Cardiac septum (tissue), 1 donor: ENCODE measurements at regions not wholly inside any gene's neighbourhood (a gene's known extent, or its start where the extent isn't known, plus 50 kb on each side); places are given as distances from the start of the nearest gene placed in this dataset. TPM values are rescaled to one million over a fixed set of nuclear protein-coding genes. Genes with fewer than 3 reads are reported as not detected.
"Not testable (repeated sequence)": the region's sequence is repeated elsewhere in the genome, so short reads cannot be mapped to it uniquely, and the experiment has no call there.

Source experiments
- DNase-seq: peaks from one replicate; pipeline ENCODE4 v3.0.0-alpha.2; 2020; ENCODE audit warnings: low spot score
- intact Hi-C: fragments of 100-400 bp; cut with DNase I; formaldehyde crosslinking; loops from one replicate; pipeline ENCODE4 v1.14.0; 2022
- microRNA-seq: library from miRNA; unstranded; fragments of <30 nt; microRNA quantifications from one replicate; pipeline ENCODE4 v1.2.0, GENCODE V29; 2020
- donor health status: DM: no; HTN: no; CAD: no.

DNA sequence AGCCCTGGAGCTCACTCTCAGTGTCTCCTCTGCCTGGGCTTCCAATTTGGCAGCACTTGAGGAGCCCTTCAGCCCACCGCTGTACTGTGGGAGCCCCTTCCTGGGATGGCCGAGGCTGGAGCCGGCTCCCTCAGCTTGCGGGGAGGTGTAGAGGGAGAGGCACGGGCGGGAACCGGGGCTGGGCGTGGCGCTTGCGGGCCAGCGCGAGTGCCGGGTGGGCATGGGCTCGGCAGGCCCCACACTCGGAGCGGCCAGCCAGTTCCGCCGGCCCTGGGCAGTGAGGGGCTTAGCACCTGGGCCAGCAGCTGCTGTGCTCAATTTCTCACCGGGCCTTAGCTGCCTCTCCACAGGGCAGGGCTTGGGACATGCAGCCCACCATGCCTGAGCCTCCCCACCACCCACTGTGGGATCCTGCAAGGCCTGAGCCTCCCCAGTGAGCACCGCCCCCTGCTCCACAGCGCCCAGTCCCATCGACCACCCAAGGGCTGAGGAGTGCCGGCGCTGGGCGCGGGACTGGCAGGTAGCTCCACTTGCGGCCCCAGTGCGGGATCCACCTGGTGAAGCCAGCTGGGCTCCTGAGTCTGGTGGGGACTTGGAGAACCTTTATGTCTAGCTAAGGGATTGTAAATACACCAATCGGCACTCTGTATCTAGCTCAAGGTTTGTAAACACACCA is 65.1 kb upstream of the ROPN1B start:
- DNase-seq: not testable (repeated sequence)

DNA sequence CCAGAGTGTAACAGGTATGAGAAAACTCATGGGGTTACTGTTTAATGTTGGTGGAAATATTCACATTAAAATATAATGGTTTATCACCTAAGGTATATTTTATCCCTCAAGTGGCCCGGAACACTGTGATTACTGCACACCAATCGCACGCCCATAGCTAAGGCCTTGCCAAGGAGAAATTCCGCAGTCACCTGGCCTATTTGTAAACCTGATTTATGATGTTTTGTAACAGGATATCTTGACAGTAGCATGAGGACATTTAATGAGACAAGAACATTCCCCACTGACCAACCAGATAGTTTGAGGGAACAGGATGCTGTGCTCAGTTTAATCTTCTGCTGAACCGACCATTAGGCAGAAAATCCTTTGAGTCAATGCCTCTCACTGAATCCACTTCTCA is 61.7 kb upstream of the ROPN1B start:
- intact Hi-C loops: not testable (repeated sequence)

More for the DNA sequence above, 65.1 kb upstream of the ROPN1B start:
- intact Hi-C loops: not testable (repeated sequence)

DNA sequence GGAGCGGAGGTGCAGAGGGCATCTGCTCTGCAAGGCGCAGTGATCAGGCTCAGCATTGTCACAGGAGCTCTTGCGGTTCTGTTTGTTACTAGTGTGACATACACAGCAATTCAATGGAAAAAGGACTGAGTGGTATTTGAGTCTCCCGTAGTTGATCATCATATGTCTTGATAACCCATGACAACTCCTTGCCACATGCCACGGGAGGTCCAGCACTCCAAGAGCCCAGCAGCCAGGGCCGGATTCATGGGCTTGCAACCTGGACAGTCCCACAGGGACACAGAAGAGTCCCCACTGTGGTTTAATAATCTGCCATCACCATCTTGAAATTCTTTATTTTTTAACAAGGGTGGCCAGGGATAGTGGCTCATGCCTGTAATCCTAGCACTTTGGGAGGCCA is 58.1 kb upstream of the ROPN1B start:
- intact Hi-C loops, DNase-seq: not testable (repeated sequence)

More for the DNA sequence above, 61.7 kb upstream of the ROPN1B start:
- not testable (repeated sequence) for DNase-seq

DNA sequence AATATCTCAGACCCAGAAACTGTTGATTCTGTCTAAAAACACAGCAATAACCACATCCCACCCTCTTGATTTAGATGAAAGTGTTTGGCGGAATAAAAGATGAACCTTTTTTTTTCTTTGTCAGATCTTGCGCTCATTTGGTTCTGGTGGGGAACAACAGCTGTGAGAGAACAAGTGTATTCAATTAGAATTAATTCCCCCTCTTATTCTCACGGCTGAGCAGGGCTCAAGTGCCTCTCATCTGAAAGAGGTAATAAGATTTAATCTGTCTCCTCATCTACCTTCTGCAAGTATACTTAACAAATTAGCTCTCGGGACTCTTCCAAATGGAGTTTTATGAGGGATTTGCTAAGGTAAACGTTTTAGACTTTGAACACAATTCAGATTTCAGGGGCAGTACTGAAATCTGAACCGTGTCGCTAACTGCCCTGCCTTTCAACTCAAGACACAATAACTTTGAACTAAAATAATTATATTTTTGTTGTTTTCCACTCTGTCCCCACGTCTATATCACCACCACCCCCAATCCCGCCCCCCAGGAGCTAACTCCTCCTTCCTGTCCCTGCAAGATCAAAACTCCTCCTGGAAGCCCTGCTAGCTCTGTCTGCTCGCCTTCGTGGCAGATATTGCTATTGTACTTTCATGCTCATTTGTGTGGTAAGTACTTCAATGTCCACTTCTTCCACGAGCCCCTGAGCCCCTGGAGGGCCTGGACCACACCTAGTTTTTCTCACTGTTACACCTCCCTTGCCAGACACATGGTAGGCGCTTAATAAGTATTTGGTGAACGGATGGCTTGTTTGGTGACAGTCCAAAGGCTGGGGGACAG is 54.2 kb upstream of the ROPN1B start:
- DNase-seq, intact Hi-C loops: not testable (repeated sequence)

DNA sequence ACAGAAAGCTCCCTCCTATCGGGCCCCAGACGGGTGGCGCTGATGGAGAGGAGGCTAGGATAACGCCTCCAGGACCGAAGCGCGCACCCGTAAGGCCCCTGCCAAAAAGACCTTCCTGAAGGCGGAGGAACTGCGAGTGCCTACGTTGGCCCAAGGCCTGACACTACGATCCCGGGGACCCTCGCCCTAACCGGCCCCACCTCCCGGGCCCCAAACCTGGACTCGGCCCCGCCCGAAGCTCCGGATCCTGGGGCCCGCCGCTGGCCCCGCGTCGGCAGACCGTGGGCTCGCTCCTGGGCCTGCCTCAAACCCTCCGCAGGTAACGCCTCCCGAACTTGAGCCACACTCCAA is 53.6 kb upstream of the ROPN1B start:
- intact Hi-C loops: not testable (repeated sequence)

DNA sequence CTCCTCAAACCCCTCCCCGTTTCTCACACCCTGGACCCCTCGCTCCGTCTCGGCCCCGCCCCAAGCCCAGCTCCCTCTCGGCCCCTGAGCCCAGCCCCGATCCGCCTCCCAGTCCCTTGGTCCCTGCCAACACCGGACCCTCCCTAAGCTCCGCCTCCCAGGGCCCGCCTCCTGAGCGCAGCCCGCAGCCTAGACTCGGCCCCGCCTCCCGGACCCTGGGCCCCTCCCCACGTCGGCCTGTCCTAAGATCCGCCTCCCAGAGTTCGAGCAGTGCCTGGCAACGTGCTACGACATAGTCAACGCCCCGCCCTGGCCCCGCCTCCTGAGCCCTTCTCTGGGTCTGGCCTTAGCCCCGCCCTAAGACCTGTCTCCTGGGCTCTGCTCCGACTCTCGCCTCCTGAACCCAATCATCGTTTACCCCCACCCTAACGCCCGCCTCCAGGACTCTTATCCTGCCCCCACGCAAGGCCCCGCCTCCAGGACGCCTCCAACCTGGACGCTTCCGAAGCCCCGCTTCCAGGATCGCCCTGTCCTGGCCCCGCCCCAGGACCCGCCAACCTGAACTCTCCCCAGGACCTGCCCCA is 53.1 kb upstream of the ROPN1B start:
- DNase-seq: peak; percentile 100
- intact Hi-C loops: not testable (repeated sequence)

More for the DNA sequence above, 53.6 kb upstream of the ROPN1B start:
- DNase-seq: not testable (repeated sequence)

DNA sequence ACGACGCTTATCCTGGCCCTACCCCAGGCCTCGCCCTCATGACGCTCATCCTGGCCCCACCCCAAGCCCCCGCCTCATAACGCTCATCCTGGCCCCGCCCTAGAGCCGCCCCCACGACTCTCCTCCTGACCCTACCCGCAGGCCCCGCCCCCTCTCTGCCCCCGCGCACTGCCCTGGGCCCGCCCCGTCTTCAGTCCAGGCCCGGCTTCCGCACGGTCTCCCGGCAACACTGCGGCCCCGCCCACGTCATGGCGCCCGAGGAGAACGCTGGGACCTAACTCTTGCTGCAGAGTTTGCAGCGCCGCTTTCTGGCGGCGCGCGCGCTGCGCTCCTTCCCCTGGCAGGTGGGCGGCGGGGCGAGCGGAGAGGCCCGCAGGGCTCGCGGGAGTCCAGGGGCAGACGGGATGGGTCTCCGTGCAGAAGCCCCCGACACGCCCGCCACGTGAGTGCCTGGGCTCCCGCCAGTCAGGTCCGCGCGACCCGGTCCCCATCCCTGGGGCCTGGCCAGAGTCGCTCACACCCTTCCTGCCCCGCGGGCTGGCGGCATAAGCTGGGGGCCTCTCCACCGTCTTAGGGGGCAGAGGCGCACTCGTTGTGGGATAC is 52.5 kb upstream of the ROPN1B start:
- peak; percentile 99 for DNase-seq
- intact Hi-C loops: no loop called here

DNA sequence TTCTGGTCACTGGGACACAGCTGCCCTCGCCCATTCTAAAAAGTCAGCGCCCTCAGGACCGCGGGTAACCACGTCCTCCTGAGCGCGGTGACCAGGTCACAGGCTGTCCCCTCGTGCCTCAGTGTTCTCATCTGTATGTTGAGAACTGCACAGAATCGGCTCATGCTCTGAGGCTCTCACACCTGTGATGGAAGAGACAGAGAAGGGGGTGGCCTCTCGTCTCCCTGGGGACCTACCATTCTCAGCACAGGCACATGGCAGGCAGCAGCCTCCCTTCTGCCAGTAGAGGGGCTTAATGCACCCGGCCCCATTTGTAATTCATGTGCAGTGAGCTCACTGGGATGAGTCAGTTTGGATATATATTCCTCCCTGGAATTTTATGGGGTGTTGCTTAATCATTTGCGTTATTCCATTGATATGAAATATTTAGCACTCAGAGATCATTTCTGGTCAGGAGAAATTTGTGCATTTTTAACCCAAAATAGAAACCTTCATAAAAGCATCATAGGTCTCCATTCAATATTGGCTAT is 51.9 kb upstream of the ROPN1B start:
- intact Hi-C loops, DNase-seq: not testable (repeated sequence)

DNA sequence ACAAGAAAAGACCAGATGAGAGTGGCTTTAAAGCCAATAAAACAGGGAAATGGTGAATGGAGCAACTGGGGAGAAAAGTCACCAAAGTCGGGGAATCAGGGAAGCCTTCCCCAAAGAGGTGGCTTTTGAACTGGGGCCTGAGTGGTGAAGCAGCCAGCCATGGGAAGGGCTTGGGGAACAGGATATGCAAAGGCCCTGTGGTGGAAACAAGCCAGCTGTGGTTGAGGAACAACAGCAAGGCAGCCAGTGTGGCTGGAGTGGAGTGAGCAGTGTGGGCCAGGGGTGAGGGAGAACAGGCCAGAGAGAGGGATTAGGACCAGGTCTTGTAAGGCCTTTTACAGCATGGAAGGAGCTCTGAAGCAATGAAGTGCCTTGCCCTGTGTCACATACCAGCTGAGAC is 51.0 kb upstream of the ROPN1B start:
- intact Hi-C loops, DNase-seq: not testable (repeated sequence)

DNA sequence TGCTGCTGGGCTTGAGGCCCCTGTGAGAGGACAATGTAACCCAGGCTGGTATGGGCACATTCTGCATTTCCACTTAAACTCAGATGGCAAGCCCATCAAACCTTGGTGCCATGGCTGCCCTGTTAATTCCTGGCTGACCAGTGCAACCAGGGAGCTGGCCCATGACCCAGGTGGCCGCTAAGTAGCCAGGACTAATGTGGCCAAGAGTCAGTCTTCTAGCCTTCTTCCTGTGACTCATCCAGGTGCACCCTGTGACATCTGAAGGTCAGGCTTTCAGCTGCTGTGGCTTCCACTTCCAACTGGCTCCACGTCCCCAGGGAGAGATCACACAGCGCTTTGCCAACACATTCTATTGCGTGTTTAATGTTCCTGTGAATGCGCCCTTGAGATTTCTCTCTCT is 50.5 kb upstream of the ROPN1B start:
- intact Hi-C loops, DNase-seq: not testable (repeated sequence)

DNA sequence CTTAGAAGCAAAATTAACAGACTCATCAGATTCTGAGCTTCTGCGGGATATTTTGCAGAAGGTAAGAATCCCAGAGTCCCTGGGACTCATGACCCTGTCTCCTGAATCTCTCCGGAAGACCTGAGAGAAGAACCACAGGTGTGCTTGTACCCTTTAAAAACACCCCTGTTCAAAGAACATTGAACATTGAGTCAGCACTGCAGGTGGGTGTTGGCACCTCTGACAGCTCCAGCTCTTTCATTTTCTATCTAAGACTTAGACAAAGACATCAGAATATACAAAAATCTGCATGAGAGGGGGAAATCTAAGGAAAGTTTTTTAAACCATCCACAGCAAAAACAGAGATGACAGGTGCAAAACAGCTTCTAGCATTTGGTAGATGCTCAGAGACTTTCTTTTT is 50.1 kb upstream of the ROPN1B start:
- DNase-seq, intact Hi-C loops: not testable (repeated sequence)

Small RNAs in the stretch of these regions (microRNA-seq; reads per million reads assigned to microRNA genes)
- not detected for gene MIR548I1
